Panc1 (cell line): ENCODE measurements at regions not wholly inside any gene's neighbourhood (a gene's known extent, or its start where the extent isn't known, plus 50 kb on each side); places are given as distances from the start of the nearest gene placed in this dataset.

ENCODE experiments used
- ATAC-seq: fragments of 200-7000 bp; cut with Tn5 transposase; 2 replicates; pipeline ENCODE4 v1.9.1; 2020; ENCODE audit warnings: mild to moderate bottlenecking, moderate library complexity
- BruUV-seq: library from RNA; stranded (reverse); fragments of 400-500 nt; replicated peaks from 2 replicates; lab custom pipeline; 2021; lab: Mats Ljungman, UMichigan
- CTCF ChIA-PET: fragments of 300-600 bp; sonication (Branson Sonifier 250); formaldehyde crosslinking; loops from one replicate; lab custom pipeline; 2022; ENCODE audit warnings: antibody characterized with exemption; lab: Charles Lee
- POLR2A ChIA-PET: fragments of 300-600 bp; sonication (Branson Sonifier 250); formaldehyde crosslinking; loops from one replicate; lab custom pipeline; 2022; ENCODE audit warnings: antibody characterized with exemption; lab: Charles Lee
- DNase-seq: peaks from one replicate; pipeline ENCODE4 v3.0.0-alpha.2; 2010; ENCODE audit warnings: low read depth, low spot score
- H3K27ac ChIP-seq: 2 replicates; pipeline ENCODE4 v1.5.1; 2011; ENCODE audit warnings: mild to moderate bottlenecking, low read length, inconsistent platforms
- H3K27me3 ChIP-seq: fragments of 200-500 bp; sonication (Bioruptor generic); 2 replicates; pipeline ENCODE4 v1.6.0; 2014; ENCODE audit warnings: low read length, inconsistent platforms; ENCODE audit not compliant: control insufficient read depth, insufficient read depth
- H3K36me3 ChIP-seq: fragments of 200-500 bp; sonication (Bioruptor generic); 2 replicates; pipeline ENCODE4 v1.5.1; 2014; ENCODE audit warnings: inconsistent platforms, mild to moderate bottlenecking, low read length, moderate library complexity; ENCODE audit not compliant: control insufficient read depth, insufficient read depth
- H3K4me1 ChIP-seq: 2 replicates; pipeline ENCODE4 v1.5.1; 2011; ENCODE audit warnings: inconsistent platforms, mild to moderate bottlenecking, low read length, moderate library complexity; ENCODE audit not compliant: control insufficient read depth, insufficient read depth
- H3K4me3 ChIP-seq, 2 experiments: 2 replicates each; pipeline ENCODE4 v1.5.1; 2011 to 2012; ENCODE audit warnings: low read depth in 2 of 2, low read length in 2 of 2, mild to moderate bottlenecking in 2 of 2, inconsistent platforms in 1 of 2, moderate library complexity in 1 of 2
- H3K9me3 ChIP-seq: fragments of 200-500 bp; sonication (Bioruptor generic); 2 replicates; pipeline ENCODE4 v1.5.1; 2014; ENCODE audit warnings: low read depth, mild to moderate bottlenecking, inconsistent platforms, low read length, moderate library complexity; ENCODE audit not compliant: control insufficient read depth, insufficient read depth
- CTCF ChIP-seq: fragments of 450-650 bp; IDR thresholded peaks from 2 replicates; pipeline ENCODE4 v1.5.1; 2017; ENCODE audit warnings: mild to moderate bottlenecking
- POLR2AphosphoS5 ChIP-seq: IDR thresholded peaks from 2 replicates; pipeline ENCODE4 v1.6.1; 2012; ENCODE audit warnings: mild to moderate bottlenecking, low read depth, low read length, moderate library complexity
- REST ChIP-seq, 2 experiments: IDR thresholded peaks; 2 replicates each; pipeline ENCODE4 v1.6.1; 2011 to 2012; ENCODE audit warnings: low read depth in 2 of 2, control low read depth in 1 of 2, low read length in 1 of 2, mild to moderate bottlenecking in 1 of 2, moderate library complexity in 1 of 2; ENCODE audit not compliant: insufficient read depth in 1 of 2
- SIN3A ChIP-seq: IDR thresholded peaks from 2 replicates; pipeline ENCODE4 v1.6.1; 2012; ENCODE audit warnings: low read depth, mild to moderate bottlenecking, low read length, moderate library complexity, borderline replicate concordance; ENCODE audit not compliant: insufficient read depth
- TCF7L2 ChIP-seq: IDR thresholded peaks from 2 replicates; pipeline ENCODE4 v1.6.1; 2011; ENCODE audit warnings: mild to moderate bottlenecking, low read depth, low read length, inconsistent platforms
- in situ Hi-C: cut with HindIII; loops from 2 replicates; pipeline ENCODE4 v1.10.0; 2016; ENCODE audit warnings: low sequenced_read_pairs, low pct_unique_long_range_greater_than_20kb
- intact Hi-C: fragments of 100-400 bp; cut with micrococcal nuclease; formaldehyde crosslinking; loops from one replicate; pipeline ENCODE4 v1.10.0; 2022; ENCODE audit not compliant: unreplicated experiment

GRCh38 chr11:24163841-24164240 is 333.0 kb upstream of the LUZP2 start:
- Histone ChIP-seq H3K4me3 (no peak overlapping the region), H3K36me3 (no peaks in the 10 kb centered on the region), H3K9me3 (0 out of 2 replicates have a peak, but pooled peaks cover 2% of the 10 kb centered on the region), H3K27me3 (no peaks in the 10 kb centered on the region), H3K4me1 (no peaks in the 10 kb centered on the region), H3K27ac (no peak overlapping the region)
- in situ Hi-C loops = no loop called here
- ChIA-PET POLR2A (no interaction called here), CTCF (no interaction called here)
- DNase-seq (no peak), ATAC-seq (no peak)
- BruUV-seq = no TSS peak
- intact Hi-C loops = no loop called here
- TF ChIP-seq SIN3A = no peak
- no peak for TF ChIP-seq REST (IDR thresholded peaks at IDR 0.05; ENCODE audit: insufficient read depth in 1 of 2, low read depth in 2 of 2, low read length in 1 of 2)
- TF ChIP-seq TCF7L2 = no peak
- no peak for TF ChIP-seq CTCF
- no peak for TF ChIP-seq POLR2AphosphoS5

GRCh38 chr11:24171869-24172268 is 325.0 kb upstream of the LUZP2 start:
- Histone ChIP-seq H3K27ac (no peak overlapping the region), H3K9me3 (no peaks in the 10 kb centered on the region), H3K4me1 (no peaks in the 10 kb centered on the region), H3K27me3 (no peaks in the 10 kb centered on the region), H3K36me3 (no peaks in the 10 kb centered on the region), H3K4me3 (no peak overlapping the region)
- POLR2A ChIA-PET = no interaction called here
- TF ChIP-seq CTCF = no peak
- CTCF ChIA-PET = no interaction called here
- no peak for DNase-seq
- no TSS peak for BruUV-seq
- no peak for ATAC-seq
- in situ Hi-C loops (no loop called here), intact Hi-C loops (no loop called here)
